ENCODE measurements at regions not wholly inside any gene's neighbourhood (a gene's known extent, or its start where the extent isn't known, plus 50 kb on each side); places are given as distances from the start of the nearest gene placed in this dataset.

GRCh38 chr3:74352166-74352565 is 262.3 kb downstream of the CNTN3 start:
- no peak for DNase-seq (ENCODE audit: low read depth, low spot score)

- no peak for DNase-seq (ENCODE audit: low read depth, low spot score)
Observed at GRCh38 chr3:74351213-74351612, 263.2 kb downstream of the CNTN3 start.

GRCh38 chr3:74349015-74349414 is 265.4 kb downstream of the CNTN3 start:
- no peak for DNase-seq (ENCODE audit: low read depth, low spot score)

- DNase-seq (ENCODE audit: low read depth, low spot score) = no peak
Observed at GRCh38 chr3:74347563-74348268, 266.7 kb downstream of the CNTN3 start.

GRCh38 chr3:74346896-74347295 is 267.6 kb downstream of the CNTN3 start:
- no peak for DNase-seq (ENCODE audit: low read depth, low spot score)

GRCh38 chr3:74345701-74346100 is 268.8 kb downstream of the CNTN3 start:
- no peak for DNase-seq (ENCODE audit: low read depth, low spot score)

- DNase-seq (ENCODE audit: low read depth, low spot score) = no peak
Observed at GRCh38 chr3:74344865-74345440, 269.5 kb downstream of the CNTN3 start.

GRCh38 chr3:74343391-74343790 is 271.1 kb downstream of the CNTN3 start:
- DNase-seq (ENCODE audit: low read depth, low spot score) = no peak

GRCh38 chr3:74338998-74339397 is 275.5 kb downstream of the CNTN3 start:
- DNase-seq (ENCODE audit: low read depth, low spot score) = no peak

GRCh38 chr3:74332165-74332564 is 282.3 kb downstream of the CNTN3 start:
- no peak for DNase-seq (ENCODE audit: low read depth, low spot score)

GRCh38 chr3:74331711-74332110 is 282.7 kb downstream of the CNTN3 start:
- no peak for DNase-seq (ENCODE audit: low read depth, low spot score)

GRCh38 chr3:74329096-74329495 is 285.4 kb downstream of the CNTN3 start:
- DNase-seq (ENCODE audit: low read depth, low spot score) = no peak

- DNase-seq (ENCODE audit: low read depth, low spot score) = no peak
Observed at GRCh38 chr3:74328435-74328834, 286.0 kb downstream of the CNTN3 start.

- no peak for DNase-seq (ENCODE audit: low read depth, low spot score)
Observed at GRCh38 chr3:74315291-74315690, 299.2 kb downstream of the CNTN3 start.

- no peak for DNase-seq (ENCODE audit: low read depth, low spot score)
Observed at GRCh38 chr3:74314696-74315095, 299.8 kb downstream of the CNTN3 start.

- no peak for DNase-seq (ENCODE audit: low read depth, low spot score)
Observed at GRCh38 chr3:74309716-74310115, 304.7 kb downstream of the CNTN3 start.

GRCh38 chr3:74304424-74304823 is 310.0 kb downstream of the CNTN3 start:
- DNase-seq (ENCODE audit: low read depth, low spot score) = no peak

GRCh38 chr3:74303711-74304110 is 310.7 kb downstream of the CNTN3 start:
- DNase-seq (ENCODE audit: low read depth, low spot score) = no peak

GRCh38 chr3:74302969-74303368 is 311.5 kb downstream of the CNTN3 start:
- DNase-seq (ENCODE audit: low read depth, low spot score) = no peak

- DNase-seq (ENCODE audit: low read depth, low spot score) = no peak
Observed at GRCh38 chr3:74302281-74302680, 312.2 kb downstream of the CNTN3 start.

GRCh38 chr3:74301056-74301455 is 313.4 kb downstream of the CNTN3 start:
- no peak for DNase-seq (ENCODE audit: low read depth, low spot score)

GRCh38 chr3:74295479-74295878 is 319.0 kb downstream of the CNTN3 start:
- no peak for DNase-seq (ENCODE audit: low read depth, low spot score)

GRCh38 chr3:74288761-74289160 is 325.7 kb downstream of the CNTN3 start:
- DNase-seq (ENCODE audit: low read depth, low spot score) = no peak

All from pulmonary artery endothelial cell (primary cell).